Colonic mucosa (tissue), 4 donors: ENCODE measurements at regions not wholly inside any gene's neighbourhood (a gene's known extent, or its start where the extent isn't known, plus 50 kb on each side); places are given as distances from the start of the nearest gene placed in this dataset.

ENCODE experiments used
- DNase-seq: peaks from one replicate; pipeline ENCODE4 v3.0.0-alpha.2; 2020
- H3K27ac ChIP-seq: fragments of 200-600 bp; one replicate; pipeline ENCODE4 v1.8.0; 2021
- H3K27me3 ChIP-seq: fragments of 200-600 bp; one replicate; pipeline ENCODE4 v1.8.0; 2021
- H3K36me3 ChIP-seq: fragments of 200-600 bp; one replicate; pipeline ENCODE4 v1.8.0; 2021
- H3K4me1 ChIP-seq: fragments of 200-600 bp; one replicate; pipeline ENCODE4 v1.8.0; 2021; ENCODE audit warnings: mild to moderate bottlenecking
- H3K4me3 ChIP-seq: fragments of 200-600 bp; one replicate; pipeline ENCODE4 v1.8.0; 2021
- H3K9ac ChIP-seq, 2 donors: one replicate each; pipeline ENCODE4 v1.7.0; 2013; ENCODE audit warnings: control low read depth in 2 of 2, low read depth in 2 of 2, low read length in 2 of 2
- H3K9me3 ChIP-seq: fragments of 200-600 bp; one replicate; pipeline ENCODE4 v1.8.0; 2021
- CTCF ChIP-seq: fragments of 200-600 bp; IDR thresholded peaks from one replicate; pipeline ENCODE4 v1.8.0; 2022; ENCODE audit warnings: antibody characterized with exemption, mild to moderate bottlenecking
- intact Hi-C: fragments of 100-400 bp; cut with DNase I; formaldehyde crosslinking; loops from one replicate; pipeline ENCODE4 v1.14.1; 2022
- donor health status: healthy.
- donor health status: DM: no; HTN: no; CAD: no.
- donor health status: DM: no; HTN: no; CAD: no.

DNA sequence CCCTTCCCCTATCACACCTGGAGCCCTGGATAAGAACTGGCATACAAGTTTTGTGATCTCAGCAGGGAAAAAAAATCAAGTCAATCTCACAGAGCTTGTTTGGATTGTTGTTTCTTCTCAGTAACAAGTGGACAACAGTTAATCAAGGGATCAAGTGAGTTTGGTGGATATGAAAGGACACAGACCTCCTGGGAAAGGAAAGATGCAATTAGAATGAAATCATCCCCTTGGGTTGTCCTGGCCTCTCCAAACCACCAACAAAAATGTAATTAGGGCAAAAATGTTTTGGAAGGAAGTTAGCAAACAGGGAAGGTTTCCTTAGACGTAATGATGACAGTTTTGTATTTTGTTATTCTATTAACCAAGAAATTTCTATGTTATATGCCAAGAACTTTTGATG, 99.1 kb upstream of the PRDM1 start:
- TF ChIP-seq CTCF, result no peak
- Histone ChIP-seq H3K4me1 (no peaks in the 10 kb centered on the region), H3K4me3 (no peak overlapping the region), H3K27me3 (peaks cover 3% of the 10 kb centered on the region), H3K36me3 (no peaks in the 10 kb centered on the region), H3K9me3 (no peaks in the 10 kb centered on the region), H3K27ac (no peak overlapping the region), H3K9ac (no peak overlapping the region)
- intact Hi-C loops, result no loop called here
- DNase-seq, result no peak

- no peak for TF ChIP-seq CTCF
- H3K36me3 ChIP-seq, result no peaks in the 10 kb centered on the region
- H3K27me3 ChIP-seq, result peaks cover 3% of the 10 kb centered on the region
- H3K27ac ChIP-seq, result no peak overlapping the region
- intact Hi-C loops, result no loop called here
- no peak overlapping the region for H3K9ac ChIP-seq
- no peak overlapping the region for H3K4me3 ChIP-seq
- H3K9me3 ChIP-seq, result no peaks in the 10 kb centered on the region
- DNase-seq, result no peak
- no peaks in the 10 kb centered on the region for H3K4me1 ChIP-seq
Observed at GRCh38 chr6:105985816-105986632, 100.1 kb upstream of the PRDM1 start.

GRCh38 chr6:105985098-105985815, 100.9 kb upstream of the PRDM1 start:
- Histone ChIP-seq H3K36me3 (no peaks in the 10 kb centered on the region), H3K9ac (no peak overlapping the region), H3K4me1 (no peaks in the 10 kb centered on the region), H3K27ac (no peak overlapping the region), H3K4me3 (no peak overlapping the region), H3K27me3 (peaks cover 3% of the 10 kb centered on the region), H3K9me3 (no peaks in the 10 kb centered on the region)
- peak; percentile 77 for DNase-seq
- no peak for TF ChIP-seq CTCF
- intact Hi-C loops, result no loop called here

- no peak for DNase-seq
- H3K4me3 ChIP-seq, result no peak overlapping the region
- TF ChIP-seq CTCF, result no peak
- H3K9me3 ChIP-seq, result no peaks in the 10 kb centered on the region
- intact Hi-C loops, result loop anchor here (5.0 kb wide), 1 partner anchor 246 kb away; no protein-coding TSS in a partner anchor
- no peaks in the 10 kb centered on the region for H3K4me1 ChIP-seq
- no peak overlapping the region for H3K9ac ChIP-seq
- no peaks in the 10 kb centered on the region for H3K36me3 ChIP-seq
- H3K27me3 ChIP-seq, result peaks cover 3% of the 10 kb centered on the region
- H3K27ac ChIP-seq, result no peak overlapping the region
Observed at GRCh38 chr6:105983763-105984162, 102.4 kb upstream of the PRDM1 start.

- peak; percentile 22 for DNase-seq
Observed at GRCh38 chr6:105982761-105983540, 103.2 kb upstream of the PRDM1 start.

More at GRCh38 chr6:105982761-105983540, 103.2 kb upstream of the PRDM1 start:
- no peaks in the 10 kb centered on the region for H3K9me3 ChIP-seq
- H3K27me3 ChIP-seq, result peaks cover 2% of the 10 kb centered on the region
- H3K4me1 ChIP-seq, result no peaks in the 10 kb centered on the region
- no peaks in the 10 kb centered on the region for H3K36me3 ChIP-seq
- H3K9ac ChIP-seq, result no peak overlapping the region
- H3K27ac ChIP-seq, result no peak overlapping the region
- intact Hi-C loops, result loop anchor here (5.0 kb wide), 1 partner anchor 246 kb away; no protein-coding TSS in a partner anchor
- no peak overlapping the region for H3K4me3 ChIP-seq
- TF ChIP-seq CTCF, result no peak
